Prostate gland (tissue), 2 donors: ENCODE measurements at regions not wholly inside any gene's neighbourhood (a gene's known extent, or its start where the extent isn't known, plus 50 kb on each side); places are given as distances from the start of the nearest gene placed in this dataset.

ENCODE experiments used
- DNase-seq: peaks from one replicate; pipeline ENCODE4 v3.0.0-alpha.2; 2019; ENCODE audit warnings: low spot score
- H3K27ac ChIP-seq, 2 donors: fragments of 200-600 bp; sonication (generic); 2 replicates each; pipeline ENCODE4 v1.5.1; 2017 to 2019
- H3K27me3 ChIP-seq: fragments of 200-600 bp; sonication (generic); replicated peaks from 2 replicates; pipeline ENCODE4 v1.5.1; 2019; ENCODE audit not compliant: insufficient read depth
- H3K36me3 ChIP-seq, 2 donors: fragments of 200-600 bp; sonication (generic); 1 replicate in 1 of 2; 2 replicates in 1 of 2; pipeline versions ENCODE4 v1.5.1 to v1.8.1; 2017 to 2019
- H3K4me1 ChIP-seq: fragments of 200-600 bp; sonication (generic); replicated peaks from 2 replicates; pipeline ENCODE4 v1.5.1; 2019
- H3K4me3 ChIP-seq, 2 donors: fragments of 200-600 bp; sonication (generic); 2 replicates each; pipeline ENCODE4 v1.5.1; 2017 to 2019
- H3K9me3 ChIP-seq: fragments of 200-600 bp; sonication (generic); 2 replicates; pipeline ENCODE4 v1.5.1; 2017
- POLR2A ChIP-seq: fragments of 450-650 bp; IDR thresholded peaks from one replicate; pipeline ENCODE4 v1.6.1; 2016; ENCODE audit warnings: antibody characterized with exemption, mild to moderate bottlenecking
- POLR2AphosphoS5 ChIP-seq: sonication (generic); formaldehyde crosslinking; IDR thresholded peaks from one replicate; pipeline ENCODE4 v1.6.1; 2017; ENCODE audit warnings: antibody characterized with exemption
- WGBS: methylation state at CpG from one replicate; pipeline ENCODE4 v1.1.5; 2018; 5-methylcytosine and 5-hydroxymethylcytosine counted together
- intact Hi-C: fragments of 100-400 bp; cut with DNase I; formaldehyde crosslinking; loops from one replicate; pipeline ENCODE4 v1.14.2; 2022
- TF ChIP-seq, protein P1 (sequence below), 4 experiments: fragments of 200-600 bp in 2 of 4; fragments of 450-650 bp in 2 of 4; sonication (generic) in 2 of 4; IDR thresholded peaks; 1 replicate in 3 of 4; 2 replicates in 1 of 4; pipeline ENCODE4 v1.5.1; 2016 to 2019; ENCODE audit warnings: antibody characterized with exemption in 4 of 4, mild to moderate bottlenecking in 2 of 4, moderate library complexity in 2 of 4

DNA sequence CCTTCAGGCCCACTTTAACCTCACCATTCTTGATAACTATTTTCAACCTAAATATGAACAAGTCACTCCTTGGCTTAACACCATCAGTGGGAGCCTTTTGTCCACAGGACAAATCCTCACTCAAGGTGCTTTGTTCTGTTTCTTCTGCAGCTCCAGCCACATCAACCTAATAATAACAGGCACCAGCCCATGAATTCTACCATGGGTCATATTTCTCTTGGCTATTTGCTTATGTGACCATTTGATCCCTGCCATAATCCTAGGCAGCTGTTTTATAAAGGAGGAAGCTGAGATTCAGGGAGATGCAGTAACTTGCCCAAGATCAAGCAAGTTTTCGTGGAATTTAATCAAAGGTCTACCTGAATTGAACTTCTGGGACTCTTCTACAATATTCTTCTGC, 561.3 kb downstream of the DHX35 start:
- 69% methylated on average over 1 of the region's 1 CpG for WGBS
- no peaks in the 10 kb centered on the region for H3K4me1 ChIP-seq
- intact Hi-C loops, result no loop called here
- H3K27me3 ChIP-seq, result no peaks in the 10 kb centered on the region
- no peak overlapping the region for H3K4me3 ChIP-seq
- no peak for DNase-seq
- H3K27ac ChIP-seq, result no peak overlapping the region
- H3K9me3 ChIP-seq, result no peaks in the 10 kb centered on the region
- TF ChIP-seq POLR2A (no peak), POLR2AphosphoS5 (no peak)
- TF ChIP-seq, protein P1, sequence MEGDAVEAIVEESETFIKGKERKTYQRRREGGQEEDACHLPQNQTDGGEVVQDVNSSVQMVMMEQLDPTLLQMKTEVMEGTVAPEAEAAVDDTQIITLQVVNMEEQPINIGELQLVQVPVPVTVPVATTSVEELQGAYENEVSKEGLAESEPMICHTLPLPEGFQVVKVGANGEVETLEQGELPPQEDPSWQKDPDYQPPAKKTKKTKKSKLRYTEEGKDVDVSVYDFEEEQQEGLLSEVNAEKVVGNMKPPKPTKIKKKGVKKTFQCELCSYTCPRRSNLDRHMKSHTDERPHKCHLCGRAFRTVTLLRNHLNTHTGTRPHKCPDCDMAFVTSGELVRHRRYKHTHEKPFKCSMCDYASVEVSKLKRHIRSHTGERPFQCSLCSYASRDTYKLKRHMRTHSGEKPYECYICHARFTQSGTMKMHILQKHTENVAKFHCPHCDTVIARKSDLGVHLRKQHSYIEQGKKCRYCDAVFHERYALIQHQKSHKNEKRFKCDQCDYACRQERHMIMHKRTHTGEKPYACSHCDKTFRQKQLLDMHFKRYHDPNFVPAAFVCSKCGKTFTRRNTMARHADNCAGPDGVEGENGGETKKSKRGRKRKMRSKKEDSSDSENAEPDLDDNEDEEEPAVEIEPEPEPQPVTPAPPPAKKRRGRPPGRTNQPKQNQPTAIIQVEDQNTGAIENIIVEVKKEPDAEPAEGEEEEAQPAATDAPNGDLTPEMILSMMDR (IDR thresholded peaks at IDR 0.05), result no peak
- no peaks in the 10 kb centered on the region for H3K36me3 ChIP-seq

GRCh38 chr20:39518654-39519053, 556.5 kb downstream of the DHX35 start:
- 87% methylated on average over 5 of the region's 5 CpGs for WGBS
- no peaks in the 10 kb centered on the region for H3K36me3 ChIP-seq
- H3K4me3 ChIP-seq, result no peak overlapping the region
- H3K4me1 ChIP-seq, result no peaks in the 10 kb centered on the region
- no peaks in the 10 kb centered on the region for H3K27me3 ChIP-seq
- intact Hi-C loops, result no loop called here
- TF ChIP-seq, protein P1 (IDR thresholded peaks at IDR 0.05), result no peak
- TF ChIP-seq POLR2A (no peak), POLR2AphosphoS5 (no peak)
- no peak overlapping the region for H3K27ac ChIP-seq
- H3K9me3 ChIP-seq, result no peaks in the 10 kb centered on the region
- no peak for DNase-seq

- no peak for DNase-seq
- H3K9me3 ChIP-seq, result no peaks in the 10 kb centered on the region
- no peaks in the 10 kb centered on the region for H3K4me1 ChIP-seq
- intact Hi-C loops, result no loop called here
- no peak overlapping the region for H3K4me3 ChIP-seq
- H3K27me3 ChIP-seq, result no peaks in the 10 kb centered on the region
- no peak overlapping the region for H3K27ac ChIP-seq
- TF ChIP-seq POLR2AphosphoS5 (no peak), POLR2A (no peak)
- TF ChIP-seq, protein P1 (IDR thresholded peaks at IDR 0.05), result no peak
- H3K36me3 ChIP-seq, result no peaks in the 10 kb centered on the region
- 80% methylated on average over 2 of the region's 2 CpGs for WGBS
Measured at GRCh38 chr20:39516964-39517363, 554.8 kb downstream of the DHX35 start.

GRCh38 chr20:39504710-39505094, 542.6 kb downstream of the DHX35 start:
- H3K36me3 ChIP-seq, result no peaks in the 10 kb centered on the region
- no peaks in the 10 kb centered on the region for H3K27me3 ChIP-seq
- 24% methylated on average over 1 of the region's 1 CpG for WGBS
- no peak for TF ChIP-seq POLR2A
- TF ChIP-seq, protein P1 (IDR thresholded peaks at IDR 0.05), result no peak
- no peak for TF ChIP-seq POLR2AphosphoS5
- H3K9me3 ChIP-seq, result no peaks in the 10 kb centered on the region
- no peak for DNase-seq
- intact Hi-C loops, result no loop called here
- H3K4me3 ChIP-seq, result no peak overlapping the region
- no peak overlapping the region for H3K27ac ChIP-seq
- H3K4me1 ChIP-seq, result no peaks in the 10 kb centered on the region

DNA sequence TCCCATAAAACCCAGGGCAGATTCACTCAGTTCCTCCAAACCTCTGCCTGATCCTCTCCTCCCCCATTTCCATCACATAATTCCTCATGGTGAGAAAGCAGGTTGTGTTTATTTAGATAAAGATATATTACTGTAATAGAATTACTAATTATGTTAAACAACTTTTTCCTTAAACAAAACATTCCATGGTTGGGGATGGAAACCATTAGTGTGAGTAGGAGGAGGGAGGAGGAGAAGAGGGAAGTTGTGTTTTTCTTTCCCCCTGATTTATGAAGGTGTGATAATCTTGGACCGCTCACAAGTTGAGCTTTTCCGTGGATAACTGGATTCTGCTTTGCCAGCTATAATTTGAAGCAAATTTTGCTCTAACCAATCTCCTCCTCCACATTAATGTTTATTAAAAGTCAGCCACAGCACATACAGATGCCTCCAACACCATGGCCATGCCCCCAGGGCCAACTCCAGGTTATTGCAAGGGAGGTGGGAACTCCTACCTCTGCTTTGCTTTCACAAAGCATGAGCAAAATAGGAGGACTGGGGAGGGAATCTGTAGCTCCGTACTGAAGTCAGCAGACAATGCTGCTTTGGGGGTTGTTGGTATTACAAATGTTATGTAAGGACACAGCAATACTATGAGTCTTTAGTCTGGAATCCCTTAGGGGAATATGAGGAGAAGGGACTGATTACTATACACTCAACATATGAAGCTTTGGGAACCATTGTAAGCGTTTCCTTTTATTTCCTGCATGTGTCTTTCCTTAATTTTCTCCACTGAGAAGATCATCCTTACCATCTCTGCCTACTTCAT, 542.0 kb downstream of the DHX35 start:
- H3K9me3 ChIP-seq, result no peaks in the 10 kb centered on the region
- no peak for DNase-seq
- intact Hi-C loops, result no loop called here
- H3K36me3 ChIP-seq, result no peaks in the 10 kb centered on the region
- H3K4me3 ChIP-seq, result no peak overlapping the region
- 78% methylated on average over 4 of the region's 4 CpGs for WGBS
- H3K27ac ChIP-seq, result no peak overlapping the region
- H3K27me3 ChIP-seq, result no peaks in the 10 kb centered on the region
- TF ChIP-seq POLR2A, result no peak
- TF ChIP-seq, protein P1 (IDR thresholded peaks at IDR 0.05), result no peak
- no peak for TF ChIP-seq POLR2AphosphoS5
- no peaks in the 10 kb centered on the region for H3K4me1 ChIP-seq
